Astrocyte (in vitro differentiated cells and primary cell): ENCODE measurements at regions not wholly inside any gene's neighbourhood (a gene's known extent, or its start where the extent isn't known, plus 50 kb on each side); places are given as distances from the start of the nearest gene placed in this dataset.

ENCODE experiments used
- DNase-seq: peaks from one replicate; pipeline ENCODE4 v3.0.0-alpha.2; 2010; ENCODE audit warnings: low read depth
- FAIRE-seq: peaks from 2 replicates; lab custom pipeline; 2011; peaks lifted over from hg19 to GRCh38; lab: Jason Lieb, UNC
- H2AFZ ChIP-seq: 2 replicates; pipeline ENCODE4 v1.6.0; 2012; ENCODE audit warnings: low read depth, low read length, inconsistent platforms
- H3K27ac ChIP-seq: 2 replicates; pipeline ENCODE4 v1.5.1; 2011; ENCODE audit warnings: low read depth, low read length, inconsistent platforms
- H3K27me3 ChIP-seq: 2 replicates; pipeline ENCODE4 v1.6.0; 2011; ENCODE audit warnings: low read length, inconsistent platforms; ENCODE audit not compliant: insufficient read depth
- H3K36me3 ChIP-seq: 2 replicates; pipeline ENCODE4 v1.5.1; 2011; ENCODE audit warnings: low read length, inconsistent platforms; ENCODE audit not compliant: insufficient read depth
- H3K4me1 ChIP-seq: 2 replicates; pipeline ENCODE4 v1.5.1; 2011; ENCODE audit warnings: low read length, inconsistent platforms; ENCODE audit not compliant: insufficient read depth
- H3K4me2 ChIP-seq: 2 replicates; pipeline ENCODE4 v1.6.0; 2012; ENCODE audit warnings: low read length, inconsistent platforms
- H3K4me3 ChIP-seq: 2 replicates; pipeline ENCODE4 v1.5.1; 2011; ENCODE audit warnings: low read depth, mild to moderate bottlenecking, low read length, inconsistent platforms; ENCODE audit not compliant: insufficient read depth
- H3K79me2 ChIP-seq: 2 replicates; pipeline ENCODE4 v1.6.0; 2012; ENCODE audit warnings: mild to moderate bottlenecking, low read length, inconsistent platforms; ENCODE audit not compliant: insufficient read depth
- H3K9ac ChIP-seq: 2 replicates; pipeline ENCODE4 v1.6.0; 2012; ENCODE audit warnings: mild to moderate bottlenecking, low read length, inconsistent platforms
- H3K9me3 ChIP-seq: 2 replicates; pipeline ENCODE4 v1.5.1; 2012; ENCODE audit warnings: low read depth, mild to moderate bottlenecking, low read length, inconsistent platforms; ENCODE audit not compliant: insufficient read depth
- H4K20me1 ChIP-seq: 2 replicates; pipeline ENCODE4 v1.6.0; 2012; ENCODE audit warnings: low read length, inconsistent platforms; ENCODE audit not compliant: insufficient read depth
- H3K27ac Mint-ChIP-seq: one replicate; pipeline ENCODE4 v1.8.0; 2021; ENCODE audit warnings: mild to moderate bottlenecking, mixed read lengths; ENCODE audit not compliant: unreplicated experiment
- H3K27me3 Mint-ChIP-seq: one replicate; pipeline ENCODE4 v1.8.0; 2021; ENCODE audit warnings: low read depth, mixed read lengths; ENCODE audit not compliant: unreplicated experiment
- H3K36me3 Mint-ChIP-seq: one replicate; pipeline ENCODE4 v1.8.0; 2021; ENCODE audit warnings: low read depth, mixed read lengths; ENCODE audit not compliant: unreplicated experiment
- H3K4me1 Mint-ChIP-seq: one replicate; pipeline ENCODE4 v1.8.0; 2021; ENCODE audit warnings: low read depth, mixed read lengths; ENCODE audit not compliant: unreplicated experiment
- H3K4me3 Mint-ChIP-seq: one replicate; pipeline ENCODE4 v1.8.0; 2021; ENCODE audit warnings: mild to moderate bottlenecking, moderate library complexity, mixed read lengths; ENCODE audit not compliant: unreplicated experiment
- H3K9me3 Mint-ChIP-seq: one replicate; pipeline ENCODE4 v1.8.0; 2021; ENCODE audit warnings: mild to moderate bottlenecking, mixed read lengths; ENCODE audit not compliant: unreplicated experiment
- CTCF ChIP-seq: IDR thresholded peaks from 2 replicates; pipeline ENCODE4 v1.5.1; 2011; ENCODE audit warnings: low read depth, mild to moderate bottlenecking, inconsistent platforms, low read length, moderate library complexity; ENCODE audit not compliant: insufficient read depth
- EZH2 ChIP-seq: IDR thresholded peaks from 2 replicates; pipeline ENCODE4 v1.6.1; 2012; ENCODE audit warnings: mild to moderate bottlenecking, low read length, inconsistent platforms; ENCODE audit not compliant: insufficient read depth

- Histone ChIP-seq H4K20me1 (no peaks in the 10 kb centered on the region), H3K4me1 (no peaks in the 10 kb centered on the region), H3K79me2 (no peaks in the 10 kb centered on the region), H3K9ac (no peak overlapping the region), H3K4me3 (no peak overlapping the region), H3K4me2 (no peak overlapping the region), H3K27ac (no peak overlapping the region), H2AFZ (no peak overlapping the region), H3K36me3 (no peaks in the 10 kb centered on the region), H3K27me3 (no peaks in the 10 kb centered on the region), H3K9me3 (peaks cover 4% of the 10 kb centered on the region)
- Mint-ChIP-seq H3K27ac (no peak overlapping the region), H3K27me3 (peaks cover 10% of the 10 kb centered on the region), H3K9me3 (peaks cover 3% of the 10 kb centered on the region), H3K4me3 (no peak overlapping the region), H3K4me1 (peaks cover 4% of the 10 kb centered on the region), H3K36me3 (no peaks in the 10 kb centered on the region)
- FAIRE-seq (no peak), DNase-seq (no peak)
- TF ChIP-seq EZH2 = no peak
- TF ChIP-seq CTCF = no peak
These were observed 68.5 kb upstream of the GRIK3 start for GRCh38 chr1:37102656-37103382.

- peaks cover 4% of the 10 kb centered on the region for H3K9me3 ChIP-seq
- H2AFZ ChIP-seq = no peak overlapping the region
- no peak overlapping the region for H3K4me2 ChIP-seq
- no peak overlapping the region for H3K9ac ChIP-seq
- no peak overlapping the region for H3K4me3 ChIP-seq
- Mint-ChIP-seq H3K4me1 (no peaks in the 10 kb centered on the region), H3K4me3 (no peak overlapping the region), H3K36me3 (no peaks in the 10 kb centered on the region), H3K27ac (no peak overlapping the region), H3K9me3 (peaks cover 3% of the 10 kb centered on the region), H3K27me3 (peaks cover 28% of the 10 kb centered on the region)
- no peak for TF ChIP-seq CTCF
- TF ChIP-seq EZH2 = no peak
- no peaks in the 10 kb centered on the region for H3K79me2 ChIP-seq
- H4K20me1 ChIP-seq = no peaks in the 10 kb centered on the region
- H3K4me1 ChIP-seq = no peaks in the 10 kb centered on the region
- H3K36me3 ChIP-seq = no peaks in the 10 kb centered on the region
- no peak overlapping the region for H3K27ac ChIP-seq
- no peaks in the 10 kb centered on the region for H3K27me3 ChIP-seq
- DNase-seq (no peak), FAIRE-seq (no peak)
These were observed 71.6 kb upstream of the GRIK3 start for GRCh38 chr1:37105911-37106310.

- no peak for TF ChIP-seq CTCF
- TF ChIP-seq EZH2 = no peak
- H3K36me3 Mint-ChIP-seq = no peaks in the 10 kb centered on the region
- H3K9me3 Mint-ChIP-seq = peaks cover 3% of the 10 kb centered on the region
- Histone ChIP-seq H3K79me2 (no peaks in the 10 kb centered on the region), H3K4me1 (no peaks in the 10 kb centered on the region), H3K27ac (no peak overlapping the region), H3K9me3 (peaks cover 4% of the 10 kb centered on the region), H3K9ac (no peak overlapping the region), H3K4me2 (no peak overlapping the region), H2AFZ (no peak overlapping the region), H3K36me3 (no peaks in the 10 kb centered on the region), H4K20me1 (no peaks in the 10 kb centered on the region), H3K27me3 (no peaks in the 10 kb centered on the region), H3K4me3 (no peak overlapping the region)
- peaks cover 29% of the 10 kb centered on the region for H3K27me3 Mint-ChIP-seq
- H3K4me1 Mint-ChIP-seq = no peaks in the 10 kb centered on the region
- no peak for FAIRE-seq
- DNase-seq = no peak
- no peak overlapping the region for H3K27ac Mint-ChIP-seq
- no peak overlapping the region for H3K4me3 Mint-ChIP-seq
These were observed 73.0 kb upstream of the GRIK3 start for GRCh38 chr1:37107153-37107907.
